HEK293 (cell line): ENCODE measurements at regions not wholly inside any gene's neighbourhood (a gene's known extent, or its start where the extent isn't known, plus 50 kb on each side); places are given as distances from the start of the nearest gene placed in this dataset.

Source experiments
- CTCF ChIA-PET: fragments of 350-600 bp; formaldehyde crosslinking; extraction: SDS; loops from one replicate; lab custom pipeline; 2021; ENCODE audit warnings: antibody characterized with exemption; lab: Yijun Ruan, JAX
- POLR2A ChIA-PET: fragments of 300-600 bp; formaldehyde crosslinking; extraction: SDS; loops from one replicate; lab custom pipeline; 2020; ENCODE audit warnings: antibody characterized with exemption, inconsistent platforms; lab: Yijun Ruan, JAX
- H3K27ac ChIP-seq: fragments of 200-500 bp; sonication (Bioruptor generic); 2 replicates; pipeline ENCODE4 v1.5.1; 2014; ENCODE audit warnings: low read depth, low read length, control low read depth, inconsistent platforms; ENCODE audit errors: extremely low read depth
- H3K36me3 ChIP-seq, 2 experiments: fragments of 200-500 bp in 1 of 2; sonication (Bioruptor generic) in 1 of 2; 1 replicate in 1 of 2; 2 replicates in 1 of 2; pipeline ENCODE4 v1.5.1; 2014 to 2017; ENCODE audit warnings: inconsistent platforms in 2 of 2, low read length in 2 of 2; ENCODE audit not compliant: control insufficient read depth in 2 of 2, insufficient read depth in 1 of 2
- H3K4me1 ChIP-seq: fragments of 200-500 bp; sonication (Bioruptor generic); 2 replicates; pipeline ENCODE4 v1.5.1; 2014; ENCODE audit warnings: mild to moderate bottlenecking, low read length, inconsistent platforms; ENCODE audit not compliant: control insufficient read depth, insufficient read depth
- H3K4me3 ChIP-seq: 2 replicates; pipeline ENCODE4 v1.5.1; 2011; ENCODE audit warnings: low read depth, mild to moderate bottlenecking, control low read depth, low read length, moderate library complexity
- H3K9me3 ChIP-seq: fragments of 200-500 bp; sonication (Bioruptor generic); 2 replicates; pipeline ENCODE4 v1.5.1; 2014; ENCODE audit warnings: low read depth, low read length, inconsistent platforms; ENCODE audit not compliant: control insufficient read depth, insufficient read depth
- BCL11A ChIP-seq: fragments of 450-650 bp; formaldehyde crosslinking; IDR thresholded peaks from 2 replicates; pipeline ENCODE4 v1.5.1; 2016; ENCODE audit warnings: low read depth, missing biosample characterization, missing genetic modification characterization
- PRDM2 ChIP-seq: fragments of 450-650 bp; formaldehyde crosslinking; IDR thresholded peaks from 2 replicates; pipeline ENCODE4 v1.5.1; 2016; ENCODE audit warnings: missing biosample characterization, missing genetic modification characterization, borderline replicate concordance
- SALL2 ChIP-seq: fragments of 450-650 bp; formaldehyde crosslinking; IDR thresholded peaks from 2 replicates; pipeline ENCODE4 v1.5.0; 2017; ENCODE audit warnings: missing biosample characterization, mild to moderate bottlenecking, missing genetic modification characterization, borderline replicate concordance
- SCRT2 ChIP-seq: fragments of 450-650 bp; formaldehyde crosslinking; IDR thresholded peaks from 2 replicates; pipeline ENCODE4 v1.5.1; 2016; ENCODE audit warnings: missing biosample characterization, missing genetic modification characterization
- SP7 ChIP-seq: fragments of 450-650 bp; formaldehyde crosslinking; IDR thresholded peaks from 2 replicates; pipeline ENCODE4 v1.5.1; 2016; ENCODE audit warnings: missing biosample characterization, missing genetic modification characterization
- ZNF169 ChIP-seq: fragments of 450-650 bp; formaldehyde crosslinking; IDR thresholded peaks from 2 replicates; pipeline ENCODE4 v1.5.1; 2016; ENCODE audit warnings: missing biosample characterization, missing genetic modification characterization
- ZNF184 ChIP-seq: fragments of 450-650 bp; IDR thresholded peaks from 2 replicates; pipeline ENCODE4 v1.5.1; 2018; ENCODE audit warnings: missing biosample characterization, mild to moderate bottlenecking, missing genetic modification characterization
- ZNF221 ChIP-seq: fragments of 450-650 bp; formaldehyde crosslinking; IDR thresholded peaks from 2 replicates; pipeline ENCODE4 v1.5.1; 2017; ENCODE audit warnings: missing biosample characterization, missing genetic modification characterization, borderline replicate concordance
- ZNF274 ChIP-seq, 2 experiments: fragments of 200-500 bp in 1 of 2; fragments of 450-650 bp in 1 of 2; sonication (Bioruptor generic) in 1 of 2; formaldehyde crosslinking in 1 of 2; IDR thresholded peaks; 2 replicates each; pipeline versions ENCODE4 v1.5.1 to v1.6.1; 2014 to 2016; ENCODE audit warnings: borderline replicate concordance in 1 of 2, inconsistent platforms in 1 of 2, low read length in 1 of 2, missing biosample characterization in 1 of 2, missing genetic modification characterization in 1 of 2
- ZNF280C ChIP-seq: fragments of 450-650 bp; formaldehyde crosslinking; IDR thresholded peaks from 2 replicates; pipeline ENCODE4 v1.5.1; 2016; ENCODE audit warnings: missing biosample characterization, missing genetic modification characterization
- ZNF473 ChIP-seq: fragments of 450-650 bp; formaldehyde crosslinking; IDR thresholded peaks from 2 replicates; pipeline ENCODE4 v1.5.1; 2017; ENCODE audit warnings: missing biosample characterization, missing genetic modification characterization
- ZNF600 ChIP-seq: fragments of 450-650 bp; formaldehyde crosslinking; IDR thresholded peaks from 2 replicates; pipeline ENCODE4 v1.5.1; 2016; ENCODE audit warnings: missing biosample characterization, missing genetic modification characterization
- ZNF624 ChIP-seq: fragments of 450-650 bp; formaldehyde crosslinking; IDR thresholded peaks from 2 replicates; pipeline ENCODE4 v1.5.1; 2017; ENCODE audit warnings: missing biosample characterization, missing genetic modification characterization
- ZNF747 ChIP-seq: fragments of 450-650 bp; formaldehyde crosslinking; IDR thresholded peaks from 2 replicates; pipeline ENCODE4 v1.5.1; 2016; ENCODE audit warnings: missing biosample characterization, missing genetic modification characterization
- ZNF768 ChIP-seq: fragments of 450-650 bp; formaldehyde crosslinking; IDR thresholded peaks from 2 replicates; pipeline ENCODE4 v1.5.1; 2018; ENCODE audit warnings: missing biosample characterization, mild to moderate bottlenecking, missing genetic modification characterization
- ZSCAN30 ChIP-seq: fragments of 450-650 bp; IDR thresholded peaks from 2 replicates; pipeline ENCODE4 v1.5.1; 2018; ENCODE audit warnings: missing biosample characterization, mild to moderate bottlenecking, missing genetic modification characterization, moderate library complexity
- ZXDB ChIP-seq: fragments of 450-650 bp; formaldehyde crosslinking; IDR thresholded peaks from 2 replicates; pipeline ENCODE4 v1.5.1; 2016; ENCODE audit warnings: missing biosample characterization, missing genetic modification characterization

GRCh38 chr5:2591777-2592453 is 159.6 kb downstream of the IRX2 start (continued):
- no peak for TF ChIP-seq ZNF280C (tag by site-specific recombination)

- Histone ChIP-seq H3K9me3 (no peaks in the 10 kb centered on the region), H3K27ac (no peak overlapping the region), H3K4me1 (no peaks in the 10 kb centered on the region), H3K4me3 (no peak overlapping the region), H3K36me3 (no peaks in the 10 kb centered on the region)
- ChIA-PET CTCF (no interaction called here), POLR2A (no interaction called here)
- TF ChIP-seq ZNF624 (tag by site-specific recombination) (no peak), BCL11A (tag by site-specific recombination) (no peak), ZSCAN30 (tag by site-specific recombination) (no peak), PRDM2 (tag by site-specific recombination) (no peak), SALL2 (tag by site-specific recombination) (no peak), ZXDB (tag by site-specific recombination) (no peak), ZNF184 (no peak), SCRT2 (no peak), ZNF600 (no peak), ZNF274 (IDR thresholded peaks at IDR 0.05; ENCODE audit: low read length) (no peak), ZNF274 (tag by site-specific recombination; IDR thresholded peaks at IDR 0.05; ENCODE audit: borderline replicate concordance) (no peak), ZNF768 (tag by site-specific recombination) (no peak), SP7 (tag by site-specific recombination) (no peak), ZNF169 (tag by site-specific recombination) (no peak), ZNF747 (tag by site-specific recombination) (no peak), ZNF221 (no peak), ZNF473 (tag by site-specific recombination) (no peak)
Observed at GRCh38 chr5:2588850-2589501, 162.5 kb downstream of the IRX2 start.
